Gastroesophageal sphincter (tissue), 3 donors: ENCODE measurements at regions not wholly inside any gene's neighbourhood (a gene's known extent, or its start where the extent isn't known, plus 50 kb on each side); places are given as distances from the start of the nearest gene placed in this dataset.

Experiments
- POLR2AphosphoS5 ChIP-seq: sonication (generic); formaldehyde crosslinking; IDR thresholded peaks from one replicate; pipeline ENCODE4 v1.6.1; 2017; ENCODE audit warnings: antibody characterized with exemption
- TF ChIP-seq, protein P1 (sequence below), 4 experiments: fragments of 200-600 bp in 2 of 4; fragments of 450-650 bp in 2 of 4; sonication (generic) in 1 of 4; IDR thresholded peaks; one replicate each; pipeline ENCODE4 v1.5.1; 2017 to 2019; ENCODE audit warnings: antibody characterized with exemption in 4 of 4, mild to moderate bottlenecking in 2 of 4, moderate library complexity in 2 of 4

DNA sequence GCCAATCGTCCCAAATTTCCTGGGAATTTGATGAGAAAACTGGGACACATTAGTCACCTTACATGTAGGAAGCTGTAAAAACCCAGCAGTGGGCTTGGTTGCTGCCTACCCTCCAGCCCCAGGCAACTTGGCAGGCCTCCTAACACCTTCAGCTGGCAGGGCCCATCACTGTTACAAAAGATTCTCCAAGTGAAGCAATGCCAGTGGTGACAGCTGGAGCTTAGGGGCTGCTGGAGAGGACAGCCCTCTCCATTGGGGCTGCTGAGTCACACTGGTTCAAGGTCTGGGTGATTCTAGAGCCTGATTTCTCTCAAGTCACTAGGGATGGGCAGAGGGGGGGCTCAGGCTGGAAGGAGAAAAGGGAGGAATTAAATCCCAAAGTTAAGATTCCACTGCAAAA is 180.6 kb downstream of the COPRS start:
- TF ChIP-seq, protein P1, sequence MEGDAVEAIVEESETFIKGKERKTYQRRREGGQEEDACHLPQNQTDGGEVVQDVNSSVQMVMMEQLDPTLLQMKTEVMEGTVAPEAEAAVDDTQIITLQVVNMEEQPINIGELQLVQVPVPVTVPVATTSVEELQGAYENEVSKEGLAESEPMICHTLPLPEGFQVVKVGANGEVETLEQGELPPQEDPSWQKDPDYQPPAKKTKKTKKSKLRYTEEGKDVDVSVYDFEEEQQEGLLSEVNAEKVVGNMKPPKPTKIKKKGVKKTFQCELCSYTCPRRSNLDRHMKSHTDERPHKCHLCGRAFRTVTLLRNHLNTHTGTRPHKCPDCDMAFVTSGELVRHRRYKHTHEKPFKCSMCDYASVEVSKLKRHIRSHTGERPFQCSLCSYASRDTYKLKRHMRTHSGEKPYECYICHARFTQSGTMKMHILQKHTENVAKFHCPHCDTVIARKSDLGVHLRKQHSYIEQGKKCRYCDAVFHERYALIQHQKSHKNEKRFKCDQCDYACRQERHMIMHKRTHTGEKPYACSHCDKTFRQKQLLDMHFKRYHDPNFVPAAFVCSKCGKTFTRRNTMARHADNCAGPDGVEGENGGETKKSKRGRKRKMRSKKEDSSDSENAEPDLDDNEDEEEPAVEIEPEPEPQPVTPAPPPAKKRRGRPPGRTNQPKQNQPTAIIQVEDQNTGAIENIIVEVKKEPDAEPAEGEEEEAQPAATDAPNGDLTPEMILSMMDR (IDR thresholded peaks at IDR 0.05) = no peak
- no peak for TF ChIP-seq POLR2AphosphoS5
